ENCODE measurements at regions not wholly inside any gene's neighbourhood (a gene's known extent, or its start where the extent isn't known, plus 50 kb on each side); places are given as distances from the start of the nearest gene placed in this dataset.

DNA sequence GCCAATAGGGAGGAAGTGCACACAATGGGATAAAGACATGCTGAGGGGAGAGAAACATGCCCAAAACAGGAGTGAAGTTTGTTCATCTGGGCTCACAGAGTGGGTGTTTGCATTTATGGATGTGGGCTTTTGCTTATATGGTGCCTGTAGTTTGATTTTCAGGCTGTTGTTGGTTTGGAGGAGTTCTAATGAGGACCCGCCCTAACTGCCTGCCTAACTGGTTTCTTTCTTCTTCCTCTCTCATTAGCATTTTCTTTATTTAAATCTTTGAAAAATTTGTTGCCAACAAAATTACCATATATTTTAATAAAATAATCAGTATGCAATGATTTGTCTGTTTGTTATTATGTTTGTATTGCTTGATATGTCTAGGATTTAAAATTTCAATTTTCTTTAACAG lies 1965.8 kb downstream of the C4orf33 start:
- H3K4me3 ChIP-seq (replicated peaks in 1 of 3; ENCODE audit: low read depth in 2 of 3, low read length in 3 of 3) = no peak overlapping the region
- no peaks in the 10 kb centered on the region for H3K4me1 ChIP-seq (ENCODE audit: control insufficient read depth in 1 of 2, insufficient read depth in 2 of 2, low read length in 2 of 2)
- intact Hi-C loops (cut with micrococcal nuclease) = no loop called here
- no peak overlapping the region for H3K4me2 ChIP-seq (replicated peaks; ENCODE audit: extremely low read depth, low read length, poor library complexity, severe bottlenecking)
- WGBS (ENCODE audit: insufficient coverage) = no CpG with 5 or more reads among the region's 1 CpG
- H4K20me1 ChIP-seq (ENCODE audit: insufficient read depth, low read length) = no peaks in the 10 kb centered on the region
- no peaks in the 10 kb centered on the region for H3K4me1 Mint-ChIP-seq
- no peak overlapping the region for H3K4me3 Mint-ChIP-seq
- peaks cover 19 to 28% of the 10 kb centered on the region in 2 donors for H3K9me3 ChIP-seq (replicated peaks in 1 of 2; ENCODE audit: control insufficient read depth in 1 of 2, insufficient read depth in 1 of 2, low read length in 2 of 2)
- no peaks in the 10 kb centered on the region for H3K36me3 ChIP-seq (replicated peaks in 1 of 2; ENCODE audit: control insufficient read depth in 1 of 2, insufficient read depth in 2 of 2, low read length in 2 of 2)
- H3K27ac Mint-ChIP-seq = no peak overlapping the region
- TF ChIP-seq, protein P1, sequence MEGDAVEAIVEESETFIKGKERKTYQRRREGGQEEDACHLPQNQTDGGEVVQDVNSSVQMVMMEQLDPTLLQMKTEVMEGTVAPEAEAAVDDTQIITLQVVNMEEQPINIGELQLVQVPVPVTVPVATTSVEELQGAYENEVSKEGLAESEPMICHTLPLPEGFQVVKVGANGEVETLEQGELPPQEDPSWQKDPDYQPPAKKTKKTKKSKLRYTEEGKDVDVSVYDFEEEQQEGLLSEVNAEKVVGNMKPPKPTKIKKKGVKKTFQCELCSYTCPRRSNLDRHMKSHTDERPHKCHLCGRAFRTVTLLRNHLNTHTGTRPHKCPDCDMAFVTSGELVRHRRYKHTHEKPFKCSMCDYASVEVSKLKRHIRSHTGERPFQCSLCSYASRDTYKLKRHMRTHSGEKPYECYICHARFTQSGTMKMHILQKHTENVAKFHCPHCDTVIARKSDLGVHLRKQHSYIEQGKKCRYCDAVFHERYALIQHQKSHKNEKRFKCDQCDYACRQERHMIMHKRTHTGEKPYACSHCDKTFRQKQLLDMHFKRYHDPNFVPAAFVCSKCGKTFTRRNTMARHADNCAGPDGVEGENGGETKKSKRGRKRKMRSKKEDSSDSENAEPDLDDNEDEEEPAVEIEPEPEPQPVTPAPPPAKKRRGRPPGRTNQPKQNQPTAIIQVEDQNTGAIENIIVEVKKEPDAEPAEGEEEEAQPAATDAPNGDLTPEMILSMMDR (IDR thresholded peaks at IDR 0.05) = no peak
- no peak overlapping the region for H3K27ac ChIP-seq (ENCODE audit: low read depth in 1 of 2, low read length in 2 of 2)
- peaks cover 5 to 24% (median 11%) of the 10 kb centered on the region in 7 donors for H3K9me3 Mint-ChIP-seq
- H3K79me2 ChIP-seq (ENCODE audit: insufficient read depth, low read length) = no peaks in the 10 kb centered on the region
- no peaks in the 10 kb centered on the region for H3K27me3 Mint-ChIP-seq (ENCODE audit: low read depth in 3 of 3)
- H3K27me3 ChIP-seq (ENCODE audit: control insufficient read depth in 2 of 2, insufficient read depth in 2 of 2, low read length in 2 of 2) = no peaks in the 10 kb centered on the region
- DNase-seq = no peak
- H3K36me3 Mint-ChIP-seq = no peaks in the 10 kb centered on the region
- no peak overlapping the region for H2AFZ ChIP-seq (ENCODE audit: insufficient read depth, low read depth, low read length, poor library complexity, severe bottlenecking)
- H3K9ac ChIP-seq (ENCODE audit: insufficient read depth, low read length, poor library complexity, severe bottlenecking) = no peak overlapping the region

DNA sequence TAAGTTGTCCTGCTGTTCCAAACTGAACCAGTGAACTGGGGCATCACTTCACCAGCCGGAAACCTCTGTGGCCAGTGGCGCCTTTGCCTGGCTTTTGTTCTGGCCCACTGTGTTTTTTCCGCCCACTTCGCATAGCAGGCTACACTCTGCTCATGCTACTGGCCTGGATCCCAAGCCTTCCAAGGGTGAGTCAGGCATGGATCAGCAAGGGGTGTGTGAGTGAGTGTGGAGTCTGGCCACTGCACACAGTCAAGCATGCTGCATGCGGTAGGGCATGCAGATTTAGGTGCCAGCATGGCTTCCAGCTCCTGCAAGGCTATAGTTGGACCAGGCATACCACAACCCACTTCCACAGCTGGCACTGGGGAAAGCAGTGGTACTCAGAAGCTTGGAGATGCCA lies 1967.9 kb downstream of the C4orf33 start:
- Mint-ChIP-seq H3K4me3 (no peak overlapping the region), H3K27ac (no peak overlapping the region), H3K4me1 (no peaks in the 10 kb centered on the region), H3K36me3 (no peaks in the 10 kb centered on the region), H3K27me3 (ENCODE audit: low read depth in 3 of 3) (no peaks in the 10 kb centered on the region), H3K9me3 (peaks cover 5 to 24% (median 14%) of the 10 kb centered on the region in 7 donors)
- 89% methylated on average over 4 of the region's 5 CpGs for WGBS (ENCODE audit: insufficient coverage)
- peaks cover 19 to 33% of the 10 kb centered on the region in 2 donors for H3K9me3 ChIP-seq (replicated peaks in 1 of 2; ENCODE audit: control insufficient read depth in 1 of 2, insufficient read depth in 1 of 2, low read length in 2 of 2)
- no peak overlapping the region for H3K4me3 ChIP-seq (replicated peaks in 1 of 3; ENCODE audit: low read depth in 2 of 3, low read length in 3 of 3)
- H3K4me1 ChIP-seq (ENCODE audit: control insufficient read depth in 1 of 2, insufficient read depth in 2 of 2, low read length in 2 of 2) = no peaks in the 10 kb centered on the region
- no peaks in the 10 kb centered on the region for H3K27me3 ChIP-seq (ENCODE audit: control insufficient read depth in 2 of 2, insufficient read depth in 2 of 2, low read length in 2 of 2)
- no peaks in the 10 kb centered on the region for H3K36me3 ChIP-seq (replicated peaks in 1 of 2; ENCODE audit: control insufficient read depth in 1 of 2, insufficient read depth in 2 of 2, low read length in 2 of 2)
- no peak overlapping the region for H2AFZ ChIP-seq (ENCODE audit: insufficient read depth, low read depth, low read length, poor library complexity, severe bottlenecking)
- no peak overlapping the region for H3K4me2 ChIP-seq (replicated peaks; ENCODE audit: extremely low read depth, low read length, poor library complexity, severe bottlenecking)
- no peak for DNase-seq
- H4K20me1 ChIP-seq (ENCODE audit: insufficient read depth, low read length) = no peaks in the 10 kb centered on the region
- H3K9ac ChIP-seq (ENCODE audit: insufficient read depth, low read length, poor library complexity, severe bottlenecking) = no peak overlapping the region
- H3K79me2 ChIP-seq (ENCODE audit: insufficient read depth, low read length) = no peaks in the 10 kb centered on the region
- TF ChIP-seq, protein P1 (IDR thresholded peaks at IDR 0.05) = no peak
- H3K27ac ChIP-seq (ENCODE audit: low read depth in 1 of 2, low read length in 2 of 2) = no peak overlapping the region
- intact Hi-C loops (cut with micrococcal nuclease) = no loop called here
